SH-SY5Y (cell line): ENCODE measurements at regions not wholly inside any gene's neighbourhood (a gene's known extent, or its start where the extent isn't known, plus 50 kb on each side); places are given as distances from the start of the nearest gene placed in this dataset.

Source experiments
- GATA2 ChIP-seq: IDR thresholded peaks from 2 replicates; pipeline ENCODE4 v1.6.1; 2011; ENCODE audit warnings: mild to moderate bottlenecking, low read depth, low read length
- GATA3 ChIP-seq: IDR thresholded peaks from 2 replicates; pipeline ENCODE4 v1.6.1; 2011; ENCODE audit warnings: low read depth, mild to moderate bottlenecking, low read length, moderate library complexity

- TF ChIP-seq GATA3 (no peak), GATA2 (no peak)
Observed at GRCh38 chr10:64996886-64997285, 1475.7 kb downstream of the REEP3 start.
